Effector memory CD4-positive, alpha-beta T cell (primary cell): ENCODE measurements at regions not wholly inside any gene's neighbourhood (a gene's known extent, or its start where the extent isn't known, plus 50 kb on each side); places are given as distances from the start of the nearest gene placed in this dataset.

Experiments used
- DNase-seq, 3 donors: peaks; one replicate each; pipeline ENCODE4 v3.0.0-alpha.2; 2020
- H3K27ac ChIP-seq: 2 replicates; pipeline ENCODE4 v1.7.0; 2013; ENCODE audit warnings: mild to moderate bottlenecking, low read length, moderate library complexity; ENCODE audit not compliant: insufficient read depth, poor library complexity, severe bottlenecking
- H3K27me3 ChIP-seq: replicated peaks from 2 replicates; pipeline ENCODE4 v1.7.0; 2013; ENCODE audit warnings: mild to moderate bottlenecking, low read length; ENCODE audit not compliant: insufficient read depth, control insufficient read depth, poor library complexity, severe bottlenecking
- H3K36me3 ChIP-seq: 2 replicates; pipeline ENCODE4 v1.7.0; 2013; ENCODE audit warnings: mild to moderate bottlenecking, low read length, moderate library complexity; ENCODE audit not compliant: control insufficient read depth, insufficient read depth
- H3K4me1 ChIP-seq: 2 replicates; pipeline ENCODE4 v1.7.0; 2013; ENCODE audit warnings: low read length, mild to moderate bottlenecking; ENCODE audit not compliant: control insufficient read depth, insufficient read depth, poor library complexity, severe bottlenecking
- H3K4me3 ChIP-seq: 2 replicates; pipeline ENCODE4 v1.7.0; 2013; ENCODE audit warnings: low read length, low read depth, mild to moderate bottlenecking; ENCODE audit not compliant: insufficient read depth, poor library complexity, severe bottlenecking
- H3K9me3 ChIP-seq: 2 replicates; pipeline ENCODE4 v1.7.0; 2013; ENCODE audit warnings: mild to moderate bottlenecking, low read length, moderate library complexity; ENCODE audit not compliant: control insufficient read depth

GRCh38 chr1:82598812-82599211 is 798.1 kb downstream of the ADGRL2 start:
- no peaks in the 10 kb centered on the region for H3K27me3 ChIP-seq
- no peaks in the 10 kb centered on the region for H3K4me1 ChIP-seq
- H3K9me3 ChIP-seq, result no peaks in the 10 kb centered on the region
- no peaks in the 10 kb centered on the region for H3K36me3 ChIP-seq
- H3K4me3 ChIP-seq, result no peak overlapping the region
- H3K27ac ChIP-seq, result no peak overlapping the region
- DNase-seq, result no peak

DNA sequence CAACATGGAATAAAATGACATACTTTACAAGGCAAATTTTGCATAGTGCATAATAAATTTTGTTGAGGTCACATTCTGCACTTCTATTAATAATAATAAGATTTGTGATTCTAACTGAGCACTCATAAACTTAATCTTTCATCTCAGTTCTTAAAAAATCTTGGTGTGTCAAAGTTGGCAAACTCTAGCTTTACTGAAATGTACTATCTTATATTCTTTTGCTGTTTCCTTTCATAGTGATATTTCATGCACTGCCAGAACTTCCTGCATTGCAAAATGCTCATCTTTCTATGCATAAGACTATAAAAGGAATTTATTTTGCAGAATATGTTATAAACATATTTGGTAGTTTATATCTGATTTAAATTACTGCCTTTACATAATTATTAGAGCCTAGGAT is 797.6 kb downstream of the ADGRL2 start:
- H3K4me3 ChIP-seq, result no peak overlapping the region
- H3K27ac ChIP-seq, result no peak overlapping the region
- no peaks in the 10 kb centered on the region for H3K4me1 ChIP-seq
- H3K27me3 ChIP-seq, result no peaks in the 10 kb centered on the region
- no peaks in the 10 kb centered on the region for H3K9me3 ChIP-seq
- no peak for DNase-seq
- H3K36me3 ChIP-seq, result no peaks in the 10 kb centered on the region

- Histone ChIP-seq H3K9me3 (no peaks in the 10 kb centered on the region), H3K36me3 (no peaks in the 10 kb centered on the region), H3K4me3 (no peak overlapping the region), H3K4me1 (no peaks in the 10 kb centered on the region), H3K27me3 (no peaks in the 10 kb centered on the region), H3K27ac (no peak overlapping the region)
- no peak for DNase-seq
Measured at GRCh38 chr1:82597649-82598048, 796.9 kb downstream of the ADGRL2 start.

- H3K27ac ChIP-seq, result no peak overlapping the region
- H3K4me3 ChIP-seq, result no peak overlapping the region
- H3K36me3 ChIP-seq, result no peaks in the 10 kb centered on the region
- H3K9me3 ChIP-seq, result no peaks in the 10 kb centered on the region
- H3K27me3 ChIP-seq, result no peaks in the 10 kb centered on the region
- H3K4me1 ChIP-seq, result no peaks in the 10 kb centered on the region
- DNase-seq, result no peak
Measured at GRCh38 chr1:82597141-82597540, 796.4 kb downstream of the ADGRL2 start.

- Histone ChIP-seq H3K27ac (no peak overlapping the region), H3K36me3 (no peaks in the 10 kb centered on the region), H3K9me3 (no peaks in the 10 kb centered on the region), H3K4me3 (no peak overlapping the region), H3K4me1 (no peaks in the 10 kb centered on the region), H3K27me3 (no peaks in the 10 kb centered on the region)
- DNase-seq, result no peak
Measured at GRCh38 chr1:82593561-82593960, 792.8 kb downstream of the ADGRL2 start.

DNA sequence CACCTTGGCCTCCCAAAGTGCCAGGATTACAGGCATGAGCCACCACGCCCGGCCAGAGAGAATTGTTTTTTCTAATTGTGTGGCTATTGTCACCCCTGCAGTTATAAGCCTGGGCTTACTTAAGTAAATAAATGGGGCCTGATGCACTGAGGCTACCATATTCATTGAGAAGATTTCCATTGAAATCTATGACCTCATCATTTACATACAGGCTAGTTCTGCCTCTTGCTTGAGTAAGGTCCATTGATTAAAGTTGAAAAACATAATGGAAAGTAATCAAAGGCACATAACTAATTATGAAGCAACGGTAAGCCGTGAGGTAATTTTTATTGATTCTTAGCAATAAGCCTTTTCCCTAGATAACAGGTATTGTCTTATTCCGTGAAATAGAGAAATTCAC is 788.9 kb downstream of the ADGRL2 start:
- Histone ChIP-seq H3K4me3 (no peak overlapping the region), H3K4me1 (no peaks in the 10 kb centered on the region), H3K27ac (no peak overlapping the region), H3K36me3 (no peaks in the 10 kb centered on the region), H3K9me3 (no peaks in the 10 kb centered on the region), H3K27me3 (no peaks in the 10 kb centered on the region)
- no peak for DNase-seq

- Histone ChIP-seq H3K4me1 (no peaks in the 10 kb centered on the region), H3K4me3 (no peak overlapping the region), H3K36me3 (no peaks in the 10 kb centered on the region), H3K9me3 (no peaks in the 10 kb centered on the region), H3K27me3 (no peaks in the 10 kb centered on the region), H3K27ac (no peak overlapping the region)
- no peak for DNase-seq
Measured at GRCh38 chr1:82587371-82587770, 786.6 kb downstream of the ADGRL2 start.

DNA sequence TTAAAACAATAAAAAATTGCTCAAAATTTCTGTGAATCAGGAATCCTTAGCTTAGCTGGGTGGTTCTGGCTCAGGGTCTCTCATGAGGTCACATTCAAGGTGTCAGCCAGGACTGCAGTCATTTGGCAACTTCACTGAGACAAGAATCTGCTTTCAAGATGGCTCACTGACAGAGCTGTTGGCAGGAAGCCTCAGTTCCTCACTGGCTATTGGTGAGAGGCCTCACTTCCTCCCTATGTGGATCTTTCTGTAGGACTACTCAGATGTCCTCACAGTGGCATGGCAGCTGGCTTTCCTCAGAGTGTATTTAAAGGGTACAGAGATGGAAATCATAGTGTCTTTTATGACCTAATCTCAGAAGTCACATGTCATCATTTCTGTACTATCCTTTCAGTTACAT is 785.7 kb downstream of the ADGRL2 start:
- H3K27ac ChIP-seq, result no peak overlapping the region
- no peaks in the 10 kb centered on the region for H3K4me1 ChIP-seq
- DNase-seq, result no peak
- no peak overlapping the region for H3K4me3 ChIP-seq
- H3K9me3 ChIP-seq, result no peaks in the 10 kb centered on the region
- no peaks in the 10 kb centered on the region for H3K36me3 ChIP-seq
- no peaks in the 10 kb centered on the region for H3K27me3 ChIP-seq

- no peaks in the 10 kb centered on the region for H3K36me3 ChIP-seq
- H3K27ac ChIP-seq, result no peak overlapping the region
- H3K9me3 ChIP-seq, result no peaks in the 10 kb centered on the region
- no peaks in the 10 kb centered on the region for H3K27me3 ChIP-seq
- no peaks in the 10 kb centered on the region for H3K4me1 ChIP-seq
- no peak overlapping the region for H3K4me3 ChIP-seq
- DNase-seq, result no peak
Measured at GRCh38 chr1:82582347-82582746, 781.6 kb downstream of the ADGRL2 start.

- Histone ChIP-seq H3K4me3 (no peak overlapping the region), H3K36me3 (no peaks in the 10 kb centered on the region), H3K27ac (no peak overlapping the region), H3K27me3 (no peaks in the 10 kb centered on the region), H3K4me1 (no peaks in the 10 kb centered on the region), H3K9me3 (no peaks in the 10 kb centered on the region)
- no peak for DNase-seq
Measured at GRCh38 chr1:82578086-82578726, 777.5 kb downstream of the ADGRL2 start.
